Hepatocyte (in vitro differentiated cells): ENCODE measurements at regions not wholly inside any gene's neighbourhood (a gene's known extent, or its start where the extent isn't known, plus 50 kb on each side); places are given as distances from the start of the nearest gene placed in this dataset.

Source experiments
- DNase-seq: peaks from one replicate; pipeline ENCODE4 v3.0.0-alpha.2; 2016; ENCODE audit warnings: low spot score
- H2AFZ ChIP-seq: fragments of 200-600 bp; sonication (generic); 2 replicates; pipeline ENCODE4 v1.6.0; 2016; ENCODE audit warnings: antibody characterized with exemption, mild to moderate bottlenecking
- H3K27ac ChIP-seq: fragments of 200-600 bp; sonication (generic); 2 replicates; pipeline ENCODE4 v1.5.1; 2016; ENCODE audit warnings: mild to moderate bottlenecking
- H3K27me3 ChIP-seq: fragments of 200-600 bp; sonication (generic); 2 replicates; pipeline ENCODE4 v1.6.1; 2016
- H3K36me3 ChIP-seq: fragments of 200-600 bp; sonication (generic); replicated peaks from 2 replicates; pipeline ENCODE4 v1.5.1; 2016; ENCODE audit warnings: low read depth; ENCODE audit not compliant: insufficient read depth
- H3K4me1 ChIP-seq: fragments of 200-600 bp; sonication (generic); 2 replicates; pipeline ENCODE4 v1.5.1; 2016; ENCODE audit warnings: mild to moderate bottlenecking, moderate library complexity; ENCODE audit not compliant: insufficient read depth
- H3K4me2 ChIP-seq: fragments of 200-600 bp; sonication (generic); 2 replicates; pipeline ENCODE4 v1.6.0; 2016
- H3K4me3 ChIP-seq: fragments of 200-600 bp; sonication (generic); 2 replicates; pipeline ENCODE4 v1.5.1; 2016; ENCODE audit warnings: mild to moderate bottlenecking
- H3K79me2 ChIP-seq: fragments of 200-600 bp; sonication (generic); 2 replicates; pipeline ENCODE4 v1.6.0; 2017; ENCODE audit warnings: mild to moderate bottlenecking
- H3K9me2 ChIP-seq: fragments of 200-600 bp; sonication (generic); replicated peaks from 2 replicates; pipeline ENCODE4 v1.6.0; 2017; ENCODE audit warnings: mild to moderate bottlenecking; ENCODE audit not compliant: insufficient read depth
- H3K9me3 ChIP-seq: fragments of 200-600 bp; sonication (generic); 2 replicates; pipeline ENCODE4 v1.5.1; 2016; ENCODE audit warnings: low read depth, mild to moderate bottlenecking
- H4K20me1 ChIP-seq: fragments of 200-600 bp; sonication (generic); 2 replicates; pipeline ENCODE4 v1.6.0; 2016; ENCODE audit warnings: mild to moderate bottlenecking; ENCODE audit not compliant: insufficient read depth, poor library complexity, severe bottlenecking
- CTCF ChIP-seq: fragments of 200-600 bp; sonication (generic); IDR thresholded peaks from 2 replicates; pipeline ENCODE4 v1.5.1; 2016; ENCODE audit warnings: antibody characterized with exemption, mild to moderate bottlenecking; ENCODE audit not compliant: poor library complexity
- EZH2 ChIP-seq: fragments of 200-600 bp; sonication (generic); IDR thresholded peaks from 2 replicates; pipeline ENCODE4 v1.6.1; 2016; ENCODE audit warnings: antibody characterized with exemption, mild to moderate bottlenecking, borderline replicate concordance
- EZH2phosphoT487 ChIP-seq: fragments of 200-600 bp; sonication (generic); IDR thresholded peaks from one replicate; pipeline ENCODE4 v1.6.1; 2018; ENCODE audit warnings: antibody characterized with exemption, mild to moderate bottlenecking, low read depth, moderate library complexity; ENCODE audit not compliant: unreplicated experiment, severe bottlenecking
- WGBS: methylation state at CpG from one replicate; pipeline ENCODE4 v1.1.6; 2016; ENCODE audit warnings: low lambda C conversion rate; ENCODE audit errors: missing lambda C conversion rate; 5-methylcytosine and 5-hydroxymethylcytosine counted together

- H3K27ac ChIP-seq, result peak overlapping the region; percentile 92
- peak; percentile 54 for DNase-seq
- 1% methylated on average over 20 of the region's 20 CpGs for WGBS
- no peaks in the 10 kb centered on the region for H3K9me2 ChIP-seq
- H3K79me2 ChIP-seq, result peaks cover 39% of the 10 kb centered on the region
- no peak overlapping the region for H2AFZ ChIP-seq
- peaks cover 8% of the 10 kb centered on the region for H3K4me1 ChIP-seq
- no peaks in the 10 kb centered on the region for H3K36me3 ChIP-seq
- H3K27me3 ChIP-seq, result no peaks in the 10 kb centered on the region
- TF ChIP-seq EZH2phosphoT487 (no peak), EZH2 (no peak), CTCF (no peak)
- H4K20me1 ChIP-seq, result peaks cover 22% of the 10 kb centered on the region
- peak overlapping the region; percentile 37 for H3K4me3 ChIP-seq
- H3K9me3 ChIP-seq, result no peaks in the 10 kb centered on the region
- H3K4me2 ChIP-seq, result peak overlapping the region; percentile 87
These were observed 112.8 kb downstream of the HFE start for GRCh38 chr6:26199773-26200764.

DNA sequence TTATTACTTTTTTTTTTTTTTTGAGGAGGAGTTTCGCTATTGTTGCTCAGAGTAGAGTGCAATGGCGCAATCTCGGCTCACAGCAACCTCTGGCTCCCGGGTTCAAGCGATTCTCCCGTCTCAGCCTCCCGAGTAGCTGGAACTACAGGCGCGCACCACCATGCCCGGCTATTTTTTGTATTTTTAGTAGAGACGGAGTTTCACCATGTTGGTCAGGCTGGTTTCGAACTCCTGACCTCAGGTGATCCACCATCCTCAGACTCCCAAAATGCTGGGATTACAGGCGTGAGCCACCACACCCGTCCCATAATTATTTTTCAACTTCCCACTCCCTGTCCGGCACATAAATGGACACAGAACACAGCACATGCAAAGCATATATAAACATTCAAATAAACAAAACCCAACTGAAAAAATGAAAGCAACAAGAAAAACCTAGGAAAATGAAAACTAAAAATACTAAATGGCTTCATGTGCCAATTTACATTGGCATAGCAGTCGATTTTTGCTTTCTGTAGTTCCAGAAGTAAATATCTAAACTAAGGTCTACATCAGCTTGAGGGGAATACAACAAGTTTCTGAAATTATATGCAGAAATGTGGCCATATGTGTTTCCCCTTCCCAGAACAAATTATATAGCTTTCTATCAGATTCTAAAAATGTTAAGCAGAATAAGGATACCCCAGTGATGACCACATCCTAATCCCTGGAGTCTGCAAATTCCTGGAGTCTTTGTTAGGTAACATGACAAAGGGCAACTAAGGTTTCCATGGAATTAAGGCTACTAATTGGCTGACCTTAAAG, 113.9 kb downstream of the HFE start:
- no peaks in the 10 kb centered on the region for H3K9me3 ChIP-seq
- TF ChIP-seq EZH2 (no peak), CTCF (no peak), EZH2phosphoT487 (no peak)
- H3K9me2 ChIP-seq, result no peaks in the 10 kb centered on the region
- H3K36me3 ChIP-seq, result no peaks in the 10 kb centered on the region
- H3K4me3 ChIP-seq, result no peak overlapping the region
- H3K4me1 ChIP-seq, result peaks cover 5% of the 10 kb centered on the region
- H4K20me1 ChIP-seq, result peaks cover 15% of the 10 kb centered on the region
- no peak for DNase-seq
- peak overlapping the region; percentile 87 for H3K4me2 ChIP-seq
- H3K79me2 ChIP-seq, result peaks cover 34% of the 10 kb centered on the region
- no peak overlapping the region for H2AFZ ChIP-seq
- no peak overlapping the region for H3K27ac ChIP-seq
- H3K27me3 ChIP-seq, result no peaks in the 10 kb centered on the region
- 97% methylated on average over 16 of the region's 16 CpGs for WGBS

DNA sequence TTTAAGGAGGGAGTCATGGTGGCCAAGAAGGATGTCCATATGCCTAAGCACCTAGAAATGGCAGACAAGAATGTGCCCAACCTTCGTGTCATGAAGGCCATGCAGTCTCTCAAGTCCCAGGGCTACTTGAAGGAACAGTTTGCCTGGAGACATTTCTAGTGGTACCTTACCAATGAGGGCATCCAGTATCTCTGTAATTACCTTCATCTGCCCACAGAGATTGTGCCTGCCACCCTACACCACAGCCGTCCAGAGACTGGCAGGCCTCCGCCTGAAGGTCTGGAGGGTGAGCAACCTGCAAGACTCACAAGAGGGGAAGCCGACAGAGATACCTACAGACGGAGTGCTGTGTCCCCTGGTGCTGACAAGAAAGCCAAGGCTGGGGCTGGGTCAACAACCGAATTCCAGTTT, 115.0 kb downstream of the HFE start:
- no peaks in the 10 kb centered on the region for H3K9me2 ChIP-seq
- TF ChIP-seq EZH2 (no peak), EZH2phosphoT487 (no peak), CTCF (no peak)
- no peak overlapping the region for H3K27ac ChIP-seq
- no peaks in the 10 kb centered on the region for H3K4me1 ChIP-seq
- H3K4me2 ChIP-seq, result no peak overlapping the region
- peaks cover 6% of the 10 kb centered on the region for H4K20me1 ChIP-seq
- H3K79me2 ChIP-seq, result peaks cover 36% of the 10 kb centered on the region
- H3K4me3 ChIP-seq, result no peak overlapping the region
- H2AFZ ChIP-seq, result no peak overlapping the region
- no peak for DNase-seq
- no peaks in the 10 kb centered on the region for H3K27me3 ChIP-seq
- 85% methylated on average over 6 of the region's 6 CpGs for WGBS
- H3K9me3 ChIP-seq, result no peaks in the 10 kb centered on the region
- H3K36me3 ChIP-seq, result no peaks in the 10 kb centered on the region
